ENCODE measurements at regions not wholly inside any gene's neighbourhood (a gene's known extent, or its start where the extent isn't known, plus 50 kb on each side); places are given as distances from the start of the nearest gene placed in this dataset.

DNA sequence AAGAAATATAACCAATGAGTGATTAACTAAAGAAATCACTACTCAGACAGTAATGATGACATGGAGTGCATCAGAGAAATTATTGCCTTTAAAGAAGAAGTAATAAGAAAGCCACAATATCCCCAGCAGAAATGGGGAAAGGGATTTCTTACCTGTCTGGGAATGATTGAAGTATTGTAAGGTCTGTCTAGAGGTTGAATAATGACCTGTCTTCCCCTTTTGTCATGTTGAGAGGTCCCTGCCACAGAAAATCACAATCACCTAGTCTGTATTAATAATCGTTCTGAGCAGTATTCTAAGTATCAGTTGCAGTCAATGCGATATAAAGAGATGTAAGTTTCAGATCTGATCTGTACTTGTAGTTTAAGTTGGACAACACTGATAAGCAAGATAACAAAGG, 349.1 kb upstream of the TPK1 start:
- H3K4me3 ChIP-seq (ENCODE audit: insufficient read depth, low read length, poor library complexity, severe bottlenecking) = no peak overlapping the region

DNA sequence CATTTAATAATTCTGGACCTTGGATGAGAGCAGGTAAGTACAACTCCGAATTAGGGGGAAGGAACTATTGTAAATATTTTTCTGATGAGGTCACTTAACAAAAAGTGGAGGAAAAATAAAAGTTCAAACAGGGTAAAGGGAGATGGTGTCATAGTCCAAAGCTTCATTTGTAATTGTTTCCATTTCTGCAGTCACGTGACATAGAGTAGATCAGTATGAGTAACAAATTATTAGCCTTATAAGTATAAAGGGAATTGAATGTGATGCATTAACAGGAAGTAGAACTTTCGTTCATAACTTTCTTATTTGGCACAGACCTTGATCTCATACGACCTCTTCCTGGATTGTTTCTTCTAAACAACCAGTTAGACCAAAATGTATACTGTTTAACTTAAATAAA, 347.2 kb upstream of the TPK1 start:
- no peaks in the 10 kb centered on the region for H3K79me2 ChIP-seq (ENCODE audit: insufficient read depth, low read length)
- no peak overlapping the region for H2AFZ ChIP-seq (ENCODE audit: low read depth, low read length, severe bottlenecking)
- no peaks in the 10 kb centered on the region for H3K36me3 ChIP-seq (ENCODE audit: low read length)
- H3K27me3 ChIP-seq (ENCODE audit: low read length) = no peaks in the 10 kb centered on the region
- H3K9me3 ChIP-seq (ENCODE audit: insufficient read depth, low read length) = no peaks in the 10 kb centered on the region
- no peak for TF ChIP-seq EZH2phosphoT487 (conservative IDR thresholded peaks at IDR 0.05; ENCODE audit: low read length)
- TF ChIP-seq, protein P1, sequence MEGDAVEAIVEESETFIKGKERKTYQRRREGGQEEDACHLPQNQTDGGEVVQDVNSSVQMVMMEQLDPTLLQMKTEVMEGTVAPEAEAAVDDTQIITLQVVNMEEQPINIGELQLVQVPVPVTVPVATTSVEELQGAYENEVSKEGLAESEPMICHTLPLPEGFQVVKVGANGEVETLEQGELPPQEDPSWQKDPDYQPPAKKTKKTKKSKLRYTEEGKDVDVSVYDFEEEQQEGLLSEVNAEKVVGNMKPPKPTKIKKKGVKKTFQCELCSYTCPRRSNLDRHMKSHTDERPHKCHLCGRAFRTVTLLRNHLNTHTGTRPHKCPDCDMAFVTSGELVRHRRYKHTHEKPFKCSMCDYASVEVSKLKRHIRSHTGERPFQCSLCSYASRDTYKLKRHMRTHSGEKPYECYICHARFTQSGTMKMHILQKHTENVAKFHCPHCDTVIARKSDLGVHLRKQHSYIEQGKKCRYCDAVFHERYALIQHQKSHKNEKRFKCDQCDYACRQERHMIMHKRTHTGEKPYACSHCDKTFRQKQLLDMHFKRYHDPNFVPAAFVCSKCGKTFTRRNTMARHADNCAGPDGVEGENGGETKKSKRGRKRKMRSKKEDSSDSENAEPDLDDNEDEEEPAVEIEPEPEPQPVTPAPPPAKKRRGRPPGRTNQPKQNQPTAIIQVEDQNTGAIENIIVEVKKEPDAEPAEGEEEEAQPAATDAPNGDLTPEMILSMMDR (IDR thresholded peaks at IDR 0.05; ENCODE audit: insufficient read depth, low read length, poor library complexity, severe bottlenecking) = no peak
- no peak overlapping the region for H3K4me3 ChIP-seq (ENCODE audit: insufficient read depth, low read length, poor library complexity, severe bottlenecking)
- H3K27ac ChIP-seq (ENCODE audit: low read depth, low read length) = no peak overlapping the region
- H3F3A ChIP-seq (ENCODE audit: insufficient read depth) = no peaks in the 10 kb centered on the region
- no peak overlapping the region for H3K9ac ChIP-seq (ENCODE audit: low read length)
- no peak overlapping the region for H3K4me2 ChIP-seq (ENCODE audit: low read depth, low read length, poor library complexity, severe bottlenecking)
- no peaks in the 10 kb centered on the region for H4K20me1 ChIP-seq (ENCODE audit: low read depth, low read length)
- no peaks in the 10 kb centered on the region for H3K9me2 ChIP-seq (replicated peaks; ENCODE audit: insufficient read depth, low read length)

More for the DNA sequence above, 349.1 kb upstream of the TPK1 start:
- no peaks in the 10 kb centered on the region for H3K36me3 ChIP-seq (ENCODE audit: low read length)
- no peaks in the 10 kb centered on the region for H3K9me2 ChIP-seq (replicated peaks; ENCODE audit: insufficient read depth, low read length)
- no peaks in the 10 kb centered on the region for H3F3A ChIP-seq (ENCODE audit: insufficient read depth)
- H2AFZ ChIP-seq (ENCODE audit: low read depth, low read length, severe bottlenecking) = no peak overlapping the region
- H3K27me3 ChIP-seq (ENCODE audit: low read length) = no peaks in the 10 kb centered on the region
- TF ChIP-seq, protein P1 (IDR thresholded peaks at IDR 0.05; ENCODE audit: insufficient read depth, low read length, poor library complexity, severe bottlenecking) = no peak
- no peak for TF ChIP-seq EZH2phosphoT487 (conservative IDR thresholded peaks at IDR 0.05; ENCODE audit: low read length)
- H3K9me3 ChIP-seq (ENCODE audit: insufficient read depth, low read length) = no peaks in the 10 kb centered on the region
- H3K79me2 ChIP-seq (ENCODE audit: insufficient read depth, low read length) = no peaks in the 10 kb centered on the region
- no peak overlapping the region for H3K9ac ChIP-seq (ENCODE audit: low read length)
- H3K27ac ChIP-seq (ENCODE audit: low read depth, low read length) = no peak overlapping the region
- no peaks in the 10 kb centered on the region for H4K20me1 ChIP-seq (ENCODE audit: low read depth, low read length)
- H3K4me2 ChIP-seq (ENCODE audit: low read depth, low read length, poor library complexity, severe bottlenecking) = no peak overlapping the region

DNA sequence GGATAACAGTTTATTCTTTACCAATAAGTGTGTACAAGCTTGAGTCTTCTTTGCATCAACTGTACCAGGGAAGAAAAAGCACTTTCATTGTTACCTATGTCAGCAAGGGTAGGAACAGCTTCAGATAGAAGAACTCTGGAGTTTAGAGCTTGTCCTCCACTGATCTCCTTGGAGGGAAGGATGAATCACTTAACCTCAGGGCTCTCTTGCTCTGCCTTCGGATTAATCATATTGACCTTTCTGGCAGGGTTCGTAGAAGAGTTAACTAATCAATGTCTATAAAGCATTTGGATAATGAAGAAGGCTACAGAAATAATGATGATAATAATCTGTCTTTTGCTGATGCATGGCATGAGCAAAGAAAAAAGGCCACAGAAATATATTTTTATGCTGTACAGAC, 339.5 kb upstream of the TPK1 start:
- Histone ChIP-seq H3K4me3 (ENCODE audit: insufficient read depth, low read length, poor library complexity, severe bottlenecking) (no peak overlapping the region), H3K79me2 (ENCODE audit: insufficient read depth, low read length) (no peaks in the 10 kb centered on the region), H3K36me3 (ENCODE audit: low read length) (no peaks in the 10 kb centered on the region), H4K20me1 (ENCODE audit: low read depth, low read length) (no peaks in the 10 kb centered on the region), H3K4me2 (ENCODE audit: low read depth, low read length, poor library complexity, severe bottlenecking) (no peak overlapping the region), H2AFZ (ENCODE audit: low read depth, low read length, severe bottlenecking) (no peak overlapping the region), H3F3A (ENCODE audit: insufficient read depth) (no peaks in the 10 kb centered on the region), H3K27me3 (ENCODE audit: low read length) (no peaks in the 10 kb centered on the region), H3K9ac (ENCODE audit: low read length) (no peak overlapping the region), H3K9me3 (ENCODE audit: insufficient read depth, low read length) (no peaks in the 10 kb centered on the region), H3K27ac (ENCODE audit: low read depth, low read length) (no peak overlapping the region), H3K9me2 (replicated peaks; ENCODE audit: insufficient read depth, low read length) (no peaks in the 10 kb centered on the region)
- TF ChIP-seq, protein P1 (IDR thresholded peaks at IDR 0.05; ENCODE audit: insufficient read depth, low read length, poor library complexity, severe bottlenecking) = no peak
- TF ChIP-seq EZH2phosphoT487 (conservative IDR thresholded peaks at IDR 0.05; ENCODE audit: low read length) = no peak

All from SU-DHL-6 (cell line).